Neural progenitor cell (in vitro differentiated cells): ENCODE measurements at regions not wholly inside any gene's neighbourhood (a gene's known extent, or its start where the extent isn't known, plus 50 kb on each side); places are given as distances from the start of the nearest gene placed in this dataset.

Experiments used
- CTCF ChIP-seq: fragments of 200-600 bp; sonication (generic); IDR thresholded peaks from 2 replicates; pipeline ENCODE4 v1.5.1; 2017; ENCODE audit warnings: antibody characterized with exemption, mild to moderate bottlenecking
- EZH2 ChIP-seq: fragments of 200-600 bp; sonication (generic); IDR thresholded peaks from 2 replicates; pipeline ENCODE4 v1.6.1; 2017; ENCODE audit warnings: antibody characterized with exemption, mild to moderate bottlenecking, moderate library complexity
- EZH2phosphoT487 ChIP-seq: fragments of 200-600 bp; sonication (generic); IDR thresholded peaks from 2 replicates; pipeline ENCODE4 v1.6.1; 2017; ENCODE audit warnings: antibody characterized with exemption

GRCh38 chr9:84129529-84129928 is 148.9 kb downstream of the RMI1 start:
- TF ChIP-seq CTCF = no peak
- TF ChIP-seq EZH2 = no peak
- no peak for TF ChIP-seq EZH2phosphoT487
